HepG2 (cell line): ENCODE measurements at regions not wholly inside any gene's neighbourhood (a gene's known extent, or its start where the extent isn't known, plus 50 kb on each side); places are given as distances from the start of the nearest gene placed in this dataset.

Source experiments
- ARID3A ChIP-seq: IDR thresholded peaks from 2 replicates; pipeline ENCODE4 v1.6.1; 2012; ENCODE audit warnings: low read depth, low read length, improper control_type of control experiment
- ARID5B ChIP-seq: IDR thresholded peaks from 2 replicates; pipeline ENCODE4 v1.4.0; 2020; ENCODE audit warnings: mild to moderate bottlenecking, missing genetic modification reagents
- CREB1 ChIP-seq, 2 experiments: fragments of 450-650 bp in 1 of 2; IDR thresholded peaks; 2 replicates each; pipeline ENCODE4 v1.6.1; 2016 to 2017; ENCODE audit warnings: control low read depth in 1 of 2, mild to moderate bottlenecking in 1 of 2, missing compliant biosample characterization in 1 of 2, missing genetic modification characterization in 1 of 2
- EP300 ChIP-seq, 3 experiments: sonication (generic) in 1 of 3; formaldehyde crosslinking in 1 of 3; IDR thresholded peaks; 2 replicates each; pipeline versions ENCODE4 v1.5.1 to v1.6.1; 2011 to 2020; ENCODE audit warnings: low read depth in 2 of 3, low read length in 2 of 3, borderline replicate concordance in 1 of 3, improper control_type of control experiment in 1 of 3, mild to moderate bottlenecking in 1 of 3, missing genetic modification reagents in 1 of 3, moderate library complexity in 1 of 3
- HMG20A ChIP-seq: IDR thresholded peaks from 2 replicates; pipeline ENCODE4 v1.6.1; 2016; ENCODE audit warnings: borderline replicate concordance
- JARID2 ChIP-seq: sonication (generic); formaldehyde crosslinking; IDR thresholded peaks from 2 replicates; pipeline ENCODE4 v1.8.1; 2023; ENCODE audit warnings: missing genetic modification reagents, inconsistent platforms; ENCODE audit not compliant: insufficient replicate concordance
- MAFK ChIP-seq, 2 experiments: IDR thresholded peaks in 1 of 2; conservative IDR thresholded peaks in 1 of 2; 2 replicates each; pipeline ENCODE4 v1.6.1; 2011; ENCODE audit warnings: improper control_type of control experiment in 2 of 2, low read length in 2 of 2
- NR2F6 ChIP-seq, 2 experiments: IDR thresholded peaks; 2 replicates each; pipeline ENCODE4 v1.6.1; 2016; ENCODE audit warnings: antibody characterized with exemption in 1 of 2, mild to moderate bottlenecking in 1 of 2
- RARA ChIP-seq: IDR thresholded peaks from 2 replicates; pipeline ENCODE4 v1.6.1; 2016; ENCODE audit warnings: missing genetic modification reagents, missing compliant biosample characterization
- SMYD3 ChIP-seq: sonication (generic); formaldehyde crosslinking; IDR thresholded peaks from 2 replicates; pipeline ENCODE4 v1.8.1; 2023; ENCODE audit warnings: mild to moderate bottlenecking, missing genetic modification reagents
- ZGPAT ChIP-seq: IDR thresholded peaks from 2 replicates; pipeline ENCODE4 v1.6.1; 2016; ENCODE audit warnings: mild to moderate bottlenecking
- ZNF180 ChIP-seq: sonication (generic); formaldehyde crosslinking; IDR thresholded peaks from 2 replicates; pipeline ENCODE4 v1.4.0; 2020; ENCODE audit warnings: low read depth, missing genetic modification reagents, borderline replicate concordance
- ZNF264 ChIP-seq: sonication (generic); formaldehyde crosslinking; IDR thresholded peaks from 2 replicates; pipeline ENCODE4 v1.4.0; 2020; ENCODE audit warnings: missing genetic modification reagents
- ZNF501 ChIP-seq: sonication (generic); formaldehyde crosslinking; IDR thresholded peaks from 2 replicates; pipeline ENCODE4 v1.5.1; 2020; ENCODE audit warnings: mild to moderate bottlenecking, moderate library complexity, missing genetic modification reagents
- TF ChIP-seq, protein P1 (sequence below): sonication (generic); formaldehyde crosslinking; IDR thresholded peaks from 2 replicates; pipeline ENCODE4 v1.4.0; 2020; ENCODE audit warnings: mild to moderate bottlenecking, missing genetic modification reagents, borderline replicate concordance

DNA sequence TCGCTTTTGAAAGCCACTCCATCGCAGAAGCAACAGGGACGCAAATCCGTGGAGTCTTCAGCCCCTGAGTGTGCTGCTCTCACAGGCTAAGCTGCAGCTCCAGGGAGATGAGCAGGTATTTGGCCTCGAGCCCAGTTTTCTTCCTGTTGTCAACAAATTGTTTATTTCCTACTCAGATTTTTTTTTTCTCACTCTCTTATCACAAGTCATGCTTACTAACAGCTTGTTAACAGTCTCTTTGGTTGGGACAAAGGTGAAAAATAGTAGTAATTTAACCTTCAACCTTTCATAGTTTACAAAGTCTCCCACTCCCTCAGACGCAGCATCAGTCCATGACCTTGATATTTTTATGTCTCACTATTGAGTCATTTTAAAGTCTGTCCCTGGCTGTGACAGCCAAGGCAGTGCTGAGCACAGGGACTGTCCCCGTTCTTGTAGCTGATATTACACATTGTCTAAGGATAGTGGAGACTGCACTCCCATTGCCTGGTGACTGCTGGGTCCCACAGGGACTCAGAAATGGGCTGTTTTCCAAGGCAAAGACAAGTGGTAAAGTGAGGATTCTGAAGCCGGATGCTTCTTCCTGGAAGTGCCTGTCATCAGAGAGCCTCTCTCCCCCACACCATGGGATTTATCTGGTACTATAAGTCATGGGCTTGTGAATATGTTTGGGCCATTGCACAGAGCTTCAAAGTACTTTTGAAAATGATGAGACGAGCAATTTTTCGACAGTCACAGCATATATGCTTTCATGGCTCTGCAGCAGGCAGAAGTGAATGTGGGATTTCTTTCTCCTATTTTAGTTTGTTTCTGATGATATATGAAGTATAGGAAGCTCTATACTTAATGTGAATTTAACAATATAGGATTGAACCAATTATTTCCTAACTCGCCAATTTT is 59.8 kb upstream of the UNC13C start (continued):
- TF ChIP-seq ARID5B (CRISPR knock-in tag), result peak; percentile 97
- no peak for TF ChIP-seq SMYD3 (CRISPR knock-in tag)
- peak in 1 of 2 experiments; percentile 39; a peak in 1 of 4 replicates for TF ChIP-seq EP300 (IDR thresholded peaks at IDR 0.05; ENCODE audit: low read depth in 2 of 2, low read length in 2 of 2)
- TF ChIP-seq EP300 (CRISPR knock-in tag; IDR thresholded peaks at IDR 0.05; ENCODE audit: borderline replicate concordance), result no peak
- TF ChIP-seq ZNF264 (CRISPR knock-in tag), result no peak
- TF ChIP-seq NR2F6 (IDR thresholded peaks at IDR 0.05), result peak; percentile 66
- TF ChIP-seq NR2F6 (CRISPR knock-in tag; IDR thresholded peaks at IDR 0.05), result no peak
- 0 out of 2 replicates have a peak, but pooled peaks have one; percentile 41 for TF ChIP-seq ZNF501 (CRISPR knock-in tag)
- TF ChIP-seq, protein P1, sequence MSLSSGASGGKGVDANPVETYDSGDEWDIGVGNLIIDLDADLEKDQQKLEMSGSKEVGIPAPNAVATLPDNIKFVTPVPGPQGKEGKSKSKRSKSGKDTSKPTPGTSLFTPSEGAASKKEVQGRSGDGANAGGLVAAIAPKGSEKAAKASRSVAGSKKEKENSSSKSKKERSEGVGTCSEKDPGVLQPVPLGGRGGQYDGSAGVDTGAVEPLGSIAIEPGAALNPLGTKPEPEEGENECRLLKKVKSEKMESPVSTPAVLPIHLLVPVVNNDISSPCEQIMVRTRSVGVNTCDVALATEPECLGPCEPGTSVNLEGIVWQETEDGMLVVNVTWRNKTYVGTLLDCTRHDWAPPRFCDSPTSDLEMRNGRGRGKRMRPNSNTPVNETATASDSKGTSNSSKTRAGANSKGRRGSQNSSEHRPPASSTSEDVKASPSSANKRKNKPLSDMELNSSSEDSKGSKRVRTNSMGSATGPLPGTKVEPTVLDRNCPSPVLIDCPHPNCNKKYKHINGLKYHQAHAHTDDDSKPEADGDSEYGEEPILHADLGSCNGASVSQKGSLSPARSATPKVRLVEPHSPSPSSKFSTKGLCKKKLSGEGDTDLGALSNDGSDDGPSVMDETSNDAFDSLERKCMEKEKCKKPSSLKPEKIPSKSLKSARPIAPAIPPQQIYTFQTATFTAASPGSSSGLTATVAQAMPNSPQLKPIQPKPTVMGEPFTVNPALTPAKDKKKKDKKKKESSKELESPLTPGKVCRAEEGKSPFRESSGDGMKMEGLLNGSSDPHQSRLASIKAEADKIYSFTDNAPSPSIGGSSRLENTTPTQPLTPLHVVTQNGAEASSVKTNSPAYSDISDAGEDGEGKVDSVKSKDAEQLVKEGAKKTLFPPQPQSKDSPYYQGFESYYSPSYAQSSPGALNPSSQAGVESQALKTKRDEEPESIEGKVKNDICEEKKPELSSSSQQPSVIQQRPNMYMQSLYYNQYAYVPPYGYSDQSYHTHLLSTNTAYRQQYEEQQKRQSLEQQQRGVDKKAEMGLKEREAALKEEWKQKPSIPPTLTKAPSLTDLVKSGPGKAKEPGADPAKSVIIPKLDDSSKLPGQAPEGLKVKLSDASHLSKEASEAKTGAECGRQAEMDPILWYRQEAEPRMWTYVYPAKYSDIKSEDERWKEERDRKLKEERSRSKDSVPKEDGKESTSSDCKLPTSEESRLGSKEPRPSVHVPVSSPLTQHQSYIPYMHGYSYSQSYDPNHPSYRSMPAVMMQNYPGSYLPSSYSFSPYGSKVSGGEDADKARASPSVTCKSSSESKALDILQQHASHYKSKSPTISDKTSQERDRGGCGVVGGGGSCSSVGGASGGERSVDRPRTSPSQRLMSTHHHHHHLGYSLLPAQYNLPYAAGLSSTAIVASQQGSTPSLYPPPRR (CRISPR knock-in tag), result peak; percentile 43; the same call in 1 of the 2 replicates
- no peak for TF ChIP-seq ZNF180
- peak; percentile 62 to 69; a peak in 3 of 4 replicates for TF ChIP-seq MAFK (conservative IDR thresholded peaks at IDR 0.05 in 1 of 2, IDR thresholded peaks at IDR 0.05 in 1 of 2; ENCODE audit: low read length in 2 of 2)
- TF ChIP-seq HMG20A, result peak; percentile 67; the same call in 1 of the 2 replicates
- TF ChIP-seq ARID3A, result peak; percentile 49; the same call in 1 of the 2 replicates
- TF ChIP-seq CREB1 (IDR thresholded peaks at IDR 0.05), result no peak
- peak; percentile 28; the same call in 1 of the 2 replicates for TF ChIP-seq CREB1 (CRISPR knock-in tag; IDR thresholded peaks at IDR 0.05)
- peak; percentile 81 for TF ChIP-seq RARA
- no peak for TF ChIP-seq JARID2
- TF ChIP-seq ZGPAT (CRISPR knock-in tag), result peak; percentile 39; the same call in 1 of the 2 replicates
